K562 (cell line): ENCODE measurements at regions not wholly inside any gene's neighbourhood (a gene's known extent, or its start where the extent isn't known, plus 50 kb on each side); places are given as distances from the start of the nearest gene placed in this dataset.

Experiments used
- CREBBP ChIP-seq: IDR thresholded peaks from one replicate; pipeline ENCODE4 v1.6.1; 2012; ENCODE audit warnings: low read depth, mild to moderate bottlenecking, control low read depth, inconsistent platforms, low read length
- ESRRB ChIP-seq: fragments of 250-450 bp; sonication (Bioruptor Pico); IDR thresholded peaks from 2 replicates; pipeline ENCODE4 v1.5.0; 2020; ENCODE audit warnings: mild to moderate bottlenecking, moderate library complexity, borderline replicate concordance
- GABPA ChIP-seq: fragments of 200-800 bp; sonication (Bioruptor generic); conservative IDR thresholded peaks from 2 replicates; pipeline ENCODE4 v1.6.1; 2016; ENCODE audit warnings: low read depth, missing genetic modification characterization, missing compliant biosample characterization
- GTF2F1 ChIP-seq: IDR thresholded peaks from 2 replicates; pipeline ENCODE4 v1.6.1; 2011; ENCODE audit warnings: low read depth, low read length, improper control_type of control experiment
- HDAC2 ChIP-seq: fragments of 450-650 bp; IDR thresholded peaks from 2 replicates; pipeline ENCODE4 v1.6.1; 2016; ENCODE audit warnings: mild to moderate bottlenecking
- HSF4 ChIP-seq: fragments of 250-450 bp; sonication (Bioruptor Pico); IDR thresholded peaks from 2 replicates; pipeline ENCODE4 v2.1.2; 2022; ENCODE audit warnings: mild to moderate bottlenecking, moderate library complexity, borderline replicate concordance
- PTRF ChIP-seq: fragments of 450-650 bp; IDR thresholded peaks from 2 replicates; pipeline ENCODE4 v1.6.1; 2016; ENCODE audit warnings: mild to moderate bottlenecking, missing genetic modification characterization, missing compliant biosample characterization
- SMAD3 ChIP-seq: fragments of 450-650 bp; formaldehyde crosslinking; conservative IDR thresholded peaks from 2 replicates; pipeline ENCODE4 v1.4.0; 2020; ENCODE audit warnings: mild to moderate bottlenecking
- SRSF7 ChIP-seq: fragments of 200-400 bp; formaldehyde crosslinking; optimal IDR thresholded peaks from 2 replicates; pipeline ENCODE3; 2017; ENCODE audit warnings: mild to moderate bottlenecking, low read depth, low read length
- ZNF668 ChIP-seq: fragments of 250-450 bp; sonication (Bioruptor Pico); IDR thresholded peaks from 2 replicates; pipeline ENCODE4 v1.8.0; 2022; ENCODE audit warnings: mild to moderate bottlenecking, inconsistent platforms
- ZNF695 ChIP-seq: fragments of 450-650 bp; formaldehyde crosslinking; IDR thresholded peaks from 2 replicates; pipeline ENCODE4 v1.4.0; 2020; ENCODE audit warnings: mild to moderate bottlenecking, moderate library complexity
- ZNF717 ChIP-seq: fragments of 250-450 bp; sonication (Bioruptor Pico); IDR thresholded peaks from 2 replicates; pipeline ENCODE4 v1.5.0; 2021
- ZNF766 ChIP-seq: fragments of 200-800 bp; sonication (Bioruptor generic); conservative IDR thresholded peaks from 2 replicates; pipeline ENCODE4 v1.6.1; 2016; ENCODE audit warnings: missing genetic modification characterization, missing compliant biosample characterization
- TF ChIP-seq, protein P1 (sequence below): fragments of 450-650 bp; IDR thresholded peaks from 2 replicates; pipeline ENCODE4 v1.6.1; 2016; ENCODE audit warnings: missing biosample characterization, missing genetic modification characterization
- TF ChIP-seq, protein P2 (sequence below): fragments of 250-450 bp; sonication (Bioruptor Pico); IDR thresholded peaks from 2 replicates; pipeline ENCODE4 v1.5.0; 2020; ENCODE audit warnings: mild to moderate bottlenecking, borderline replicate concordance
- TF ChIP-seq, protein P3 (sequence below): fragments of 250-450 bp; sonication (Bioruptor Pico); IDR thresholded peaks from 2 replicates; pipeline ENCODE4 v1.4.0; 2020; ENCODE audit warnings: borderline replicate concordance
- TF ChIP-seq, protein P4 (sequence below): fragments of 200-800 bp; sonication (Bioruptor generic); IDR thresholded peaks from 2 replicates; pipeline ENCODE4 v1.6.1; 2017; ENCODE audit warnings: missing genetic modification characterization, missing compliant biosample characterization
- TF ChIP-seq, protein P5 (sequence below), 2 experiments: fragments of 200-800 bp in 1 of 2; sonication (Bioruptor generic) in 1 of 2; sonication (generic) in 1 of 2; formaldehyde crosslinking in 1 of 2; IDR thresholded peaks in 1 of 2; conservative IDR thresholded peaks in 1 of 2; 2 replicates each; pipeline versions ENCODE4 v1.5.0 to v1.6.1; 2016 to 2020; ENCODE audit warnings: missing compliant biosample characterization in 1 of 2, missing genetic modification characterization in 1 of 2, missing genetic modification reagents in 1 of 2
- TF ChIP-seq, protein P6 (sequence below): fragments of 450-650 bp; formaldehyde crosslinking; IDR thresholded peaks from 2 replicates; pipeline ENCODE4 v1.4.0; 2020; ENCODE audit warnings: mild to moderate bottlenecking, moderate library complexity

DNA sequence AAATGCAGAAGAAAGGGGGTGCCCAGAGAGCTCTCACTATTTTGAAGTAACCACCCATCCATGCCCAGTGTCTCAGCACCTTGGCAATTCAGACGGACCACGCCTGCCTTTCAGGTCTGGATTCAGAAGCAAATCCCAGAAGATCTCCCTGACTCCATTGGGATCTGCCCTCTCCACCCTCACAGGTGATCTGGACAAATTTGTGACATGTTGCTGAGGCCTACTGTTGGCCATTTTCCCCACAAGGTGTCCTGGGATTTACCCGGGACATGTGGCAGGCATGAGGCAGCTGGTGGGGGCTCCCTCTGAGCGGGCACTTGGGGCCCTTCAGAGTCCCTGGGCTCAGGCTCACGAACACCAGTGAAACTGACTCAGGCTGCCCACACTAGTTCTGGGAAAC is 51.9 kb upstream of the IYD start (continued):
- TF ChIP-seq, protein P1, sequence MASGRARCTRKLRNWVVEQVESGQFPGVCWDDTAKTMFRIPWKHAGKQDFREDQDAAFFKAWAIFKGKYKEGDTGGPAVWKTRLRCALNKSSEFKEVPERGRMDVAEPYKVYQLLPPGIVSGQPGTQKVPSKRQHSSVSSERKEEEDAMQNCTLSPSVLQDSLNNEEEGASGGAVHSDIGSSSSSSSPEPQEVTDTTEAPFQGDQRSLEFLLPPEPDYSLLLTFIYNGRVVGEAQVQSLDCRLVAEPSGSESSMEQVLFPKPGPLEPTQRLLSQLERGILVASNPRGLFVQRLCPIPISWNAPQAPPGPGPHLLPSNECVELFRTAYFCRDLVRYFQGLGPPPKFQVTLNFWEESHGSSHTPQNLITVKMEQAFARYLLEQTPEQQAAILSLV: peak; percentile 61
- TF ChIP-seq, protein P2, sequence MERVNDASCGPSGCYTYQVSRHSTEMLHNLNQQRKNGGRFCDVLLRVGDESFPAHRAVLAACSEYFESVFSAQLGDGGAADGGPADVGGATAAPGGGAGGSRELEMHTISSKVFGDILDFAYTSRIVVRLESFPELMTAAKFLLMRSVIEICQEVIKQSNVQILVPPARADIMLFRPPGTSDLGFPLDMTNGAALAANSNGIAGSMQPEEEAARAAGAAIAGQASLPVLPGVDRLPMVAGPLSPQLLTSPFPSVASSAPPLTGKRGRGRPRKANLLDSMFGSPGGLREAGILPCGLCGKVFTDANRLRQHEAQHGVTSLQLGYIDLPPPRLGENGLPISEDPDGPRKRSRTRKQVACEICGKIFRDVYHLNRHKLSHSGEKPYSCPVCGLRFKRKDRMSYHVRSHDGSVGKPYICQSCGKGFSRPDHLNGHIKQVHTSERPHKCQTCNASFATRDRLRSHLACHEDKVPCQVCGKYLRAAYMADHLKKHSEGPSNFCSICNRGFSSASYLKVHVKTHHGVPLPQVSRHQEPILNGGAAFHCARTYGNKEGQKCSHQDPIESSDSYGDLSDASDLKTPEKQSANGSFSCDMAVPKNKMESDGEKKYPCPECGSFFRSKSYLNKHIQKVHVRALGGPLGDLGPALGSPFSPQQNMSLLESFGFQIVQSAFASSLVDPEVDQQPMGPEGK (CRISPR knock-in tag): no peak
- TF ChIP-seq, protein P3, sequence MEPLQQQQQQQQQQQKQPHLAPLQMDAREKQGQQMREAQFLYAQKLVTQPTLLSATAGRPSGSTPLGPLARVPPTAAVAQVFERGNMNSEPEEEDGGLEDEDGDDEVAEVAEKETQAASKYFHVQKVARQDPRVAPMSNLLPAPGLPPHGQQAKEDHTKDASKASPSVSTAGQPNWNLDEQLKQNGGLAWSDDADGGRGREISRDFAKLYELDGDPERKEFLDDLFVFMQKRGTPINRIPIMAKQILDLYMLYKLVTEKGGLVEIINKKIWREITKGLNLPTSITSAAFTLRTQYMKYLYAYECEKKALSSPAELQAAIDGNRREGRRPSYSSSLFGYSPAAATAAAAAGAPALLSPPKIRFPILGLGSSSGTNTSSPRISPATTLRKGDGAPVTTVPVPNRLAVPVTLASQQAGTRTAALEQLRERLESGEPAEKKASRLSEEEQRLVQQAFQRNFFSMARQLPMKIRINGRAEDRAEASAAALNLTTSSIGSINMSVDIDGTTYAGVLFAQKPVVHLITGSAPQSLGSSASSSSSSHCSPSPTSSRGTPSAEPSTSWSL (CRISPR knock-in tag): 0 out of 2 replicates have a peak, but pooled peaks have one; percentile 9
- TF ChIP-seq, protein P4, sequence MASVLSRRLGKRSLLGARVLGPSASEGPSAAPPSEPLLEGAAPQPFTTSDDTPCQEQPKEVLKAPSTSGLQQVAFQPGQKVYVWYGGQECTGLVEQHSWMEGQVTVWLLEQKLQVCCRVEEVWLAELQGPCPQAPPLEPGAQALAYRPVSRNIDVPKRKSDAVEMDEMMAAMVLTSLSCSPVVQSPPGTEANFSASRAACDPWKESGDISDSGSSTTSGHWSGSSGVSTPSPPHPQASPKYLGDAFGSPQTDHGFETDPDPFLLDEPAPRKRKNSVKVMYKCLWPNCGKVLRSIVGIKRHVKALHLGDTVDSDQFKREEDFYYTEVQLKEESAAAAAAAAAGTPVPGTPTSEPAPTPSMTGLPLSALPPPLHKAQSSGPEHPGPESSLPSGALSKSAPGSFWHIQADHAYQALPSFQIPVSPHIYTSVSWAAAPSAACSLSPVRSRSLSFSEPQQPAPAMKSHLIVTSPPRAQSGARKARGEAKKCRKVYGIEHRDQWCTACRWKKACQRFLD (CRISPR knock-in tag): no peak
- TF ChIP-seq HSF4 (CRISPR knock-in tag): peak; percentile 24; the same call in 1 of the 2 replicates
- TF ChIP-seq, protein P5, sequence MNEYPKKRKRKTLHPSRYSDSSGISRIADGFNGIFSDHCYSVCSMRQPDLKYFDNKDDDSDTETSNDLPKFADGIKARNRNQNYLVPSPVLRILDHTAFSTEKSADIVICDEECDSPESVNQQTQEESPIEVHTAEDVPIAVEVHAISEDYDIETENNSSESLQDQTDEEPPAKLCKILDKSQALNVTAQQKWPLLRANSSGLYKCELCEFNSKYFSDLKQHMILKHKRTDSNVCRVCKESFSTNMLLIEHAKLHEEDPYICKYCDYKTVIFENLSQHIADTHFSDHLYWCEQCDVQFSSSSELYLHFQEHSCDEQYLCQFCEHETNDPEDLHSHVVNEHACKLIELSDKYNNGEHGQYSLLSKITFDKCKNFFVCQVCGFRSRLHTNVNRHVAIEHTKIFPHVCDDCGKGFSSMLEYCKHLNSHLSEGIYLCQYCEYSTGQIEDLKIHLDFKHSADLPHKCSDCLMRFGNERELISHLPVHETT (CRISPR knock-in tag; conservative IDR thresholded peaks at IDR 0.05 in 1 of 2, IDR thresholded peaks at IDR 0.05 in 1 of 2): no peak
- no peak for TF ChIP-seq ESRRB (CRISPR knock-in tag)
- no peak for TF ChIP-seq SRSF7
- TF ChIP-seq GTF2F1: no peak
- TF ChIP-seq SMAD3 (CRISPR knock-in tag): 0 out of 2 replicates have a peak, but pooled peaks have one; percentile 43
- TF ChIP-seq CREBBP: no peak
- TF ChIP-seq HDAC2: no peak
- peak; percentile 84 for TF ChIP-seq ZNF668 (CRISPR knock-in tag)
- no peak for TF ChIP-seq ZNF717 (CRISPR knock-in tag)
- no peak for TF ChIP-seq ZNF695 (CRISPR knock-in tag)
- TF ChIP-seq, protein P6, sequence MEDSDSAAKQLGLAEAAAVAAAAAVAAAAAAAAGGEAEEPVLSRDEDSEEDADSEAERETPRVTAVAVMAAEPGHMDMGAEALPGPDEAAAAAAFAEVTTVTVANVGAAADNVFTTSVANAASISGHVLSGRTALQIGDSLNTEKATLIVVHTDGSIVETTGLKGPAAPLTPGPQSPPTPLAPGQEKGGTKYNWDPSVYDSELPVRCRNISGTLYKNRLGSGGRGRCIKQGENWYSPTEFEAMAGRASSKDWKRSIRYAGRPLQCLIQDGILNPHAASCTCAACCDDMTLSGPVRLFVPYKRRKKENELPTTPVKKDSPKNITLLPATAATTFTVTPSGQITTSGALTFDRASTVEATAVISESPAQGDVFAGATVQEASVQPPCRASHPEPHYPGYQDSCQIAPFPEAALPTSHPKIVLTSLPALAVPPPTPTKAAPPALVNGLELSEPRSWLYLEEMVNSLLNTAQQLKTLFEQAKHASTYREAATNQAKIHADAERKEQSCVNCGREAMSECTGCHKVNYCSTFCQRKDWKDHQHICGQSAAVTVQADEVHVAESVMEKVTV: no peak
- peak; percentile 73; the same call in 1 of the 2 replicates for TF ChIP-seq PTRF
- no peak; the same call in 1 of the 2 replicates for TF ChIP-seq GABPA
- TF ChIP-seq ZNF766: no peak
